ENCODE measurements at regions not wholly inside any gene's neighbourhood (a gene's known extent, or its start where the extent isn't known, plus 50 kb on each side); places are given as distances from the start of the nearest gene placed in this dataset.

DNA sequence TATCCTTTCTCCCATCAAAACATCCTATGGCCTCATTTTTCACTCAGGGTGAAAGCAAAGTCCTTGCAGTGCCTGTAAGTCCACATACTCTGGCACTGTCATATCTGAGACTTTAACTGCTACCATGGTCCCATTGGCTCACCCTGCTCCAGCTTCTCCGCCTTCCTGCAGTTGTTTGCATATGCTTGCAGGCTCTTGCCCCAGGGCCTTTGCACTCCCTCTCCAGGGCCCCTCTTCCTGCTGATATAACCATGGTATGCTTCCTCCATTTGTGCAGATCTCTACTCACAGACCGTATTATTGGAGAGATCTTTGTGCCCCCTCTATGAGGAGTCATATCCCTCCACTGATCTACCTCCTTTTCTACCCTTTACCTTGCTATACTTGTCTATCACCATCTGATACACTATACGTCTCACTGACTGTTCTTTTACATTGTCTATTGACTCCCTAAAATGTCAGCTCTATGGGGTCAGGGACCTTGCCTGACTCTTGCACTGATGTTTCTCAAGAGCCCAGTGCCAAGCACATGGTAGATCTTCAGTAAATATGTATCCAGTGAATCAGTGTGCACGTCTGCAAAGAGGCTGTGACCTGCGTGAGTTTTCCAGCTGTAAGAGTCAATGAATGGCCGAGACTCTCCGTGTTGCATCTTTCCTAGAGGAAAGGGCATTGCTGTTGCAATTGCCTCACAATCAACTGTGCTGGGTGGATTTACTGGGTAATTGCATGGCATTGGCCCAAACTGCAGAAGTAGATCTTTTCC is 81.7 kb upstream of the CPEB4 start (continued):
- TF ChIP-seq RBM22 (optimal IDR thresholded peaks at IDR 0.05; ENCODE audit: low read length), result no peak
- TF ChIP-seq, protein P1, sequence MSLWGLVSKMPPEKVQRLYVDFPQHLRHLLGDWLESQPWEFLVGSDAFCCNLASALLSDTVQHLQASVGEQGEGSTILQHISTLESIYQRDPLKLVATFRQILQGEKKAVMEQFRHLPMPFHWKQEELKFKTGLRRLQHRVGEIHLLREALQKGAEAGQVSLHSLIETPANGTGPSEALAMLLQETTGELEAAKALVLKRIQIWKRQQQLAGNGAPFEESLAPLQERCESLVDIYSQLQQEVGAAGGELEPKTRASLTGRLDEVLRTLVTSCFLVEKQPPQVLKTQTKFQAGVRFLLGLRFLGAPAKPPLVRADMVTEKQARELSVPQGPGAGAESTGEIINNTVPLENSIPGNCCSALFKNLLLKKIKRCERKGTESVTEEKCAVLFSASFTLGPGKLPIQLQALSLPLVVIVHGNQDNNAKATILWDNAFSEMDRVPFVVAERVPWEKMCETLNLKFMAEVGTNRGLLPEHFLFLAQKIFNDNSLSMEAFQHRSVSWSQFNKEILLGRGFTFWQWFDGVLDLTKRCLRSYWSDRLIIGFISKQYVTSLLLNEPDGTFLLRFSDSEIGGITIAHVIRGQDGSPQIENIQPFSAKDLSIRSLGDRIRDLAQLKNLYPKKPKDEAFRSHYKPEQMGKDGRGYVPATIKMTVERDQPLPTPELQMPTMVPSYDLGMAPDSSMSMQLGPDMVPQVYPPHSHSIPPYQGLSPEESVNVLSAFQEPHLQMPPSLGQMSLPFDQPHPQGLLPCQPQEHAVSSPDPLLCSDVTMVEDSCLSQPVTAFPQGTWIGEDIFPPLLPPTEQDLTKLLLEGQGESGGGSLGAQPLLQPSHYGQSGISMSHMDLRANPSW (CRISPR knock-in tag; IDR thresholded peaks at IDR 0.05; ENCODE audit: borderline replicate concordance), result 0 out of 2 replicates have a peak, but pooled peaks have one; percentile 47
- TF ChIP-seq SKI (IDR thresholded peaks at IDR 0.05; ENCODE audit: partially characterized antibody), result peak; percentile 84
- 0 out of 2 replicates have a peak, but pooled peaks have one; percentile 41 for TF ChIP-seq CBX5 (CRISPR knock-in tag; IDR thresholded peaks at IDR 0.05; ENCODE audit: borderline replicate concordance)
- TF ChIP-seq ZBTB20 (CRISPR knock-in tag; IDR thresholded peaks at IDR 0.05; ENCODE audit: borderline replicate concordance, low read depth), result peak; percentile 78; the same call in 1 of the 2 replicates
- 0 out of 2 replicates have a peak, but pooled peaks have one; percentile 31 for TF ChIP-seq ZNF747 (CRISPR knock-in tag; IDR thresholded peaks at IDR 0.05; ENCODE audit: borderline replicate concordance)
- TF ChIP-seq NR2C2 (CRISPR knock-in tag; IDR thresholded peaks at IDR 0.05; ENCODE audit: borderline replicate concordance), result peak; percentile 87
- TF ChIP-seq ZNF660 (CRISPR knock-in tag; IDR thresholded peaks at IDR 0.05; ENCODE audit: borderline replicate concordance, low read depth), result no peak
- TF ChIP-seq DPF2 (CRISPR knock-in tag; IDR thresholded peaks at IDR 0.05; ENCODE audit: borderline replicate concordance, low read depth), result peak; percentile 72; the same call in 1 of the 2 replicates
- peak; percentile 88; the same call in 1 of the 2 replicates for TF ChIP-seq FOXO1 (CRISPR knock-in tag; IDR thresholded peaks at IDR 0.05)
- peak; percentile 52; the same call in 1 of the 2 replicates for TF ChIP-seq ZSCAN21 (CRISPR knock-in tag; IDR thresholded peaks at IDR 0.05; ENCODE audit: borderline replicate concordance)
- peak in 1 of 2 experiments; percentile 85; a peak in 2 of 4 replicates for TF ChIP-seq KLF16 (CRISPR knock-in tag; IDR thresholded peaks at IDR 0.05)
- TF ChIP-seq, protein P2, sequence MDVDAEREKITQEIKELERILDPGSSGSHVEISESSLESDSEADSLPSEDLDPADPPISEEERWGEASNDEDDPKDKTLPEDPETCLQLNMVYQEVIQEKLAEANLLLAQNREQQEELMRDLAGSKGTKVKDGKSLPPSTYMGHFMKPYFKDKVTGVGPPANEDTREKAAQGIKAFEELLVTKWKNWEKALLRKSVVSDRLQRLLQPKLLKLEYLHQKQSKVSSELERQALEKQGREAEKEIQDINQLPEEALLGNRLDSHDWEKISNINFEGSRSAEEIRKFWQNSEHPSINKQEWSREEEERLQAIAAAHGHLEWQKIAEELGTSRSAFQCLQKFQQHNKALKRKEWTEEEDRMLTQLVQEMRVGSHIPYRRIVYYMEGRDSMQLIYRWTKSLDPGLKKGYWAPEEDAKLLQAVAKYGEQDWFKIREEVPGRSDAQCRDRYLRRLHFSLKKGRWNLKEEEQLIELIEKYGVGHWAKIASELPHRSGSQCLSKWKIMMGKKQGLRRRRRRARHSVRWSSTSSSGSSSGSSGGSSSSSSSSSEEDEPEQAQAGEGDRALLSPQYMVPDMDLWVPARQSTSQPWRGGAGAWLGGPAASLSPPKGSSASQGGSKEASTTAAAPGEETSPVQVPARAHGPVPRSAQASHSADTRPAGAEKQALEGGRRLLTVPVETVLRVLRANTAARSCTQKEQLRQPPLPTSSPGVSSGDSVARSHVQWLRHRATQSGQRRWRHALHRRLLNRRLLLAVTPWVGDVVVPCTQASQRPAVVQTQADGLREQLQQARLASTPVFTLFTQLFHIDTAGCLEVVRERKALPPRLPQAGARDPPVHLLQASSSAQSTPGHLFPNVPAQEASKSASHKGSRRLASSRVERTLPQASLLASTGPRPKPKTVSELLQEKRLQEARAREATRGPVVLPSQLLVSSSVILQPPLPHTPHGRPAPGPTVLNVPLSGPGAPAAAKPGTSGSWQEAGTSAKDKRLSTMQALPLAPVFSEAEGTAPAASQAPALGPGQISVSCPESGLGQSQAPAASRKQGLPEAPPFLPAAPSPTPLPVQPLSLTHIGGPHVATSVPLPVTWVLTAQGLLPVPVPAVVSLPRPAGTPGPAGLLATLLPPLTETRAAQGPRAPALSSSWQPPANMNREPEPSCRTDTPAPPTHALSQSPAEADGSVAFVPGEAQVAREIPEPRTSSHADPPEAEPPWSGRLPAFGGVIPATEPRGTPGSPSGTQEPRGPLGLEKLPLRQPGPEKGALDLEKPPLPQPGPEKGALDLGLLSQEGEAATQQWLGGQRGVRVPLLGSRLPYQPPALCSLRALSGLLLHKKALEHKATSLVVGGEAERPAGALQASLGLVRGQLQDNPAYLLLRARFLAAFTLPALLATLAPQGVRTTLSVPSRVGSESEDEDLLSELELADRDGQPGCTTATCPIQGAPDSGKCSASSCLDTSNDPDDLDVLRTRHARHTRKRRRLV (CRISPR knock-in tag; IDR thresholded peaks at IDR 0.05), result peak; percentile 89
- TF ChIP-seq, protein P3, sequence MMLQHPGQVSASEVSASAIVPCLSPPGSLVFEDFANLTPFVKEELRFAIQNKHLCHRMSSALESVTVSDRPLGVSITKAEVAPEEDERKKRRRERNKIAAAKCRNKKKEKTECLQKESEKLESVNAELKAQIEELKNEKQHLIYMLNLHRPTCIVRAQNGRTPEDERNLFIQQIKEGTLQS (CRISPR knock-in tag; IDR thresholded peaks at IDR 0.05), result 0 out of 2 replicates have a peak, but pooled peaks have one; percentile 11
- TF ChIP-seq, protein P4, sequence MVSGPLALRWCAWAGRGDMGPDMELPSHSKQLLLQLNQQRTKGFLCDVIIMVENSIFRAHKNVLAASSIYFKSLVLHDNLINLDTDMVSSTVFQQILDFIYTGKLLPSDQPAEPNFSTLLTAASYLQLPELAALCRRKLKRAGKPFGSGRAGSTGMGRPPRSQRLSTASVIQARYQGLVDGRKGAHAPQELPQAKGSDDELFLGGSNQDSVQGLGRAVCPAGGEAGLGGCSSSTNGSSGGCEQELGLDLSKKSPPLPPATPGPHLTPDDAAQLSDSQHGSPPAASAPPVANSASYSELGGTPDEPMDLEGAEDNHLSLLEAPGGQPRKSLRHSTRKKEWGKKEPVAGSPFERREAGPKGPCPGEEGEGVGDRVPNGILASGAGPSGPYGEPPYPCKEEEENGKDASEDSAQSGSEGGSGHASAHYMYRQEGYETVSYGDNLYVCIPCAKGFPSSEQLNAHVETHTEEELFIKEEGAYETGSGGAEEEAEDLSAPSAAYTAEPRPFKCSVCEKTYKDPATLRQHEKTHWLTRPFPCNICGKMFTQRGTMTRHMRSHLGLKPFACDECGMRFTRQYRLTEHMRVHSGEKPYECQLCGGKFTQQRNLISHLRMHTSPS (CRISPR knock-in tag; IDR thresholded peaks at IDR 0.05; ENCODE audit: low read depth), result peak; percentile 79; the same call in 1 of the 2 replicates
- no peak for TF ChIP-seq SNRNP70 (IDR thresholded peaks at IDR 0.05; ENCODE audit: low read depth, low read length)

All from HepG2 (cell line).